Stomach (tissue), 8 donors: ENCODE measurements at regions not wholly inside any gene's neighbourhood (a gene's known extent, or its start where the extent isn't known, plus 50 kb on each side); places are given as distances from the start of the nearest gene placed in this dataset.

Experiments
- DNase-seq, 2 donors: peaks; one replicate each; pipeline versions ENCODE4 v3.0.0 to v3.0.0-alpha.2; 2013 to 2019
- H3K27ac ChIP-seq, 5 donors: fragments of 200-600 bp in 4 of 5; sonication (generic) in 4 of 5; one replicate each; pipeline ENCODE4 v1.5.1; 2013 to 2019; ENCODE audit warnings: mild to moderate bottlenecking in 1 of 5, moderate library complexity in 1 of 5
- H3K27me3 ChIP-seq, 3 donors: fragments of 200-600 bp; sonication (generic); one replicate each; pipeline ENCODE4 v1.5.1; 2017 to 2019; ENCODE audit warnings: mixed run types in 1 of 3
- H3K36me3 ChIP-seq, 4 donors: fragments of 200-600 bp; sonication (generic); 1 replicate in 3 of 4; 2 replicates in 1 of 4; pipeline ENCODE4 v1.5.1; 2016 to 2019
- H3K4me1 ChIP-seq, 4 donors: fragments of 200-600 bp; sonication (generic); one replicate each; pipeline ENCODE4 v1.5.1; 2016 to 2019
- H3K4me3 ChIP-seq, 4 donors: fragments of 200-600 bp; sonication (generic) in 3 of 4; one replicate each; pipeline ENCODE4 v1.5.1; 2016 to 2019; ENCODE audit warnings: mild to moderate bottlenecking in 1 of 4
- H3K9me3 ChIP-seq, 4 donors: fragments of 200-600 bp; sonication (generic); one replicate each; pipeline ENCODE4 v1.5.1; 2016 to 2019
- CTCF ChIP-seq, 7 experiments: fragments of 450-650 bp in 4 of 7; fragments of 200-600 bp in 3 of 7; sonication (generic) in 3 of 7; IDR thresholded peaks; one replicate each; pipeline ENCODE4 v1.5.1; 2016 to 2019; ENCODE audit warnings: antibody characterized with exemption in 7 of 7, control low read depth in 2 of 7, mild to moderate bottlenecking in 1 of 7
- EP300 ChIP-seq: sonication (generic); formaldehyde crosslinking; IDR thresholded peaks from one replicate; pipeline ENCODE4 v1.6.1; 2017; ENCODE audit warnings: antibody characterized with exemption
- POLR2A ChIP-seq, 4 donors: fragments of 450-650 bp; IDR thresholded peaks; one replicate each; pipeline ENCODE4 v1.6.1; 2016; ENCODE audit warnings: antibody characterized with exemption in 4 of 4, control low read depth in 2 of 4, mild to moderate bottlenecking in 1 of 4, moderate library complexity in 1 of 4
- POLR2AphosphoS5 ChIP-seq, 3 donors: sonication (generic); formaldehyde crosslinking; IDR thresholded peaks; one replicate each; pipeline ENCODE4 v1.6.1; 2016; ENCODE audit warnings: antibody characterized with exemption in 3 of 3
- WGBS, 5 donors: extraction: QIAGEN DNeasy Blood & Tissue Kit in 3 of 5; methylation state at CpG; one replicate each; pipeline versions ENCODE4 v1.1.5 to v1.1.7; 2013 to 2018; 5-methylcytosine and 5-hydroxymethylcytosine counted together
- intact Hi-C: fragments of 100-400 bp; cut with DNase I; formaldehyde crosslinking; loops from one replicate; pipeline ENCODE4 v1.15.1; 2023; ENCODE audit warnings: low total_unique reads
- donor health status: healthy with polysubstance abuse.
- donor health status: Bipolar disorder and iron deficiency.
- donor health status: healthy.

- intact Hi-C loops, result no loop called here
- 29 to 49% (median 35%) methylated on average over 1 of the region's 1 CpG for WGBS, 5 donors
Observed at GRCh38 chr7:88589927-88590326, 169.6 kb upstream of the ZNF804B start.

GRCh38 chr7:88586890-88587289 is 172.6 kb upstream of the ZNF804B start:
- 79 to 85% (median 81%) methylated on average over 3 of the region's 3 CpGs for WGBS, 5 donors
- no peak for DNase-seq
- Histone ChIP-seq H3K4me1 (no peaks in the 10 kb centered on the region), H3K36me3 (no peaks in the 10 kb centered on the region), H3K27ac (no peak overlapping the region), H3K27me3 (no peaks in the 10 kb centered on the region), H3K9me3 (peaks cover 0 to 3% (median 0%) of the 10 kb centered on the region in 4 donors), H3K4me3 (no peak overlapping the region)
- intact Hi-C loops, result no loop called here
- TF ChIP-seq POLR2AphosphoS5 (IDR thresholded peaks at IDR 0.05), result no peak
- TF ChIP-seq CTCF (IDR thresholded peaks at IDR 0.05), result no peak
- TF ChIP-seq EP300, result no peak
- no peak for TF ChIP-seq POLR2A (IDR thresholded peaks at IDR 0.05)

More at GRCh38 chr7:88589927-88590326, 169.6 kb upstream of the ZNF804B start:
- Histone ChIP-seq H3K27me3 (no peaks in the 10 kb centered on the region), H3K4me1 (no peaks in the 10 kb centered on the region), H3K4me3 (no peak overlapping the region), H3K9me3 (peaks cover 0 to 11% (median 2%) of the 10 kb centered on the region in 4 donors), H3K36me3 (no peaks in the 10 kb centered on the region), H3K27ac (no peak overlapping the region)
- peak in 1 of 2 donors; percentile 81 for DNase-seq
- no peak for TF ChIP-seq POLR2AphosphoS5 (IDR thresholded peaks at IDR 0.05)
- no peak for TF ChIP-seq EP300
- no peak for TF ChIP-seq CTCF (IDR thresholded peaks at IDR 0.05)
- TF ChIP-seq POLR2A (IDR thresholded peaks at IDR 0.05), result no peak

GRCh38 chr7:88586219-88586618 is 173.3 kb upstream of the ZNF804B start:
- intact Hi-C loops, result no loop called here
- no peak overlapping the region for H3K27ac ChIP-seq
- no peaks in the 10 kb centered on the region for H3K4me1 ChIP-seq
- TF ChIP-seq CTCF (IDR thresholded peaks at IDR 0.05) (no peak), POLR2A (IDR thresholded peaks at IDR 0.05) (no peak), EP300 (no peak), POLR2AphosphoS5 (IDR thresholded peaks at IDR 0.05) (no peak)
- H3K4me3 ChIP-seq, result no peak overlapping the region
- H3K27me3 ChIP-seq, result no peaks in the 10 kb centered on the region
- H3K9me3 ChIP-seq, result peaks cover 0 to under 1% (median 0%) of the 10 kb centered on the region in 4 donors
- no peak for DNase-seq
- WGBS, 5 donors, result 57 to 72% (median 65%) methylated on average over 3 of the region's 3 CpGs
- no peaks in the 10 kb centered on the region for H3K36me3 ChIP-seq

- H3K9me3 ChIP-seq, result no peaks in the 10 kb centered on the region
- no peak for TF ChIP-seq POLR2A (IDR thresholded peaks at IDR 0.05)
- TF ChIP-seq CTCF (IDR thresholded peaks at IDR 0.05), result no peak
- no peak for TF ChIP-seq EP300
- TF ChIP-seq POLR2AphosphoS5 (IDR thresholded peaks at IDR 0.05), result no peak
- H3K4me3 ChIP-seq, result no peak overlapping the region
- H3K27ac ChIP-seq, result no peak overlapping the region
- WGBS, 5 donors, result 54 to 78% (median 62%) methylated on average over 2 of the region's 2 CpGs
- H3K27me3 ChIP-seq, result no peaks in the 10 kb centered on the region
- no peak for DNase-seq
- no peaks in the 10 kb centered on the region for H3K4me1 ChIP-seq
- intact Hi-C loops, result no loop called here
- no peaks in the 10 kb centered on the region for H3K36me3 ChIP-seq
Observed at GRCh38 chr7:88576720-88577119, 182.8 kb upstream of the ZNF804B start.
